ENCODE measurements at regions not wholly inside any gene's neighbourhood (a gene's known extent, or its start where the extent isn't known, plus 50 kb on each side); places are given as distances from the start of the nearest gene placed in this dataset.

- ATAC-seq (ENCODE audit: insufficient read depth, low FRiP score) (no peak), DNase-seq (no peak)
- no peaks in the 10 kb centered on the region for H3K9me3 ChIP-seq (ENCODE audit: control insufficient read depth in 4 of 4, insufficient read depth in 3 of 4, low read length in 3 of 4)
- H3K4me3 ChIP-seq = no peak overlapping the region
- 50 to 88% methylated on average over 1 of the region's 1 CpG for WGBS, 2 donors
- no peak overlapping the region for H3K9ac ChIP-seq (ENCODE audit: insufficient read depth in 1 of 2, low read length in 2 of 2)
- H3K36me3 ChIP-seq (ENCODE audit: control insufficient read depth in 4 of 4, insufficient read depth in 4 of 4, low read length in 4 of 4) = no peaks in the 10 kb centered on the region
- H3K4me1 ChIP-seq (ENCODE audit: control insufficient read depth in 5 of 5, insufficient read depth in 5 of 5, low read length in 5 of 5) = peaks cover 4 to 22% (median 7%) of the 10 kb centered on the region in 5 donors
- no peak for TF ChIP-seq CTCF (IDR thresholded peaks at IDR 0.05; ENCODE audit: control extremely low read depth, extremely low read depth)
- H3K27ac ChIP-seq (ENCODE audit: low read depth in 1 of 2, low read length in 1 of 2) = no peak overlapping the region
- no peaks in the 10 kb centered on the region for H3K27me3 ChIP-seq (ENCODE audit: control insufficient read depth in 3 of 3, insufficient read depth in 3 of 3, low read length in 2 of 3)
Measured at GRCh38 chr13:76720416-76720815, 165.8 kb downstream of the KCTD12 start.

GRCh38 chr13:76719955-76720354 lies 166.2 kb downstream of the KCTD12 start:
- Histone ChIP-seq H3K36me3 (ENCODE audit: control insufficient read depth in 4 of 4, insufficient read depth in 4 of 4, low read length in 4 of 4) (no peaks in the 10 kb centered on the region), H3K27ac (ENCODE audit: low read depth in 1 of 2, low read length in 1 of 2) (no peak overlapping the region)

GRCh38 chr13:76717092-76717491 lies 169.1 kb downstream of the KCTD12 start:
- Histone ChIP-seq H3K9ac (ENCODE audit: insufficient read depth in 1 of 2, low read length in 2 of 2) (no peak overlapping the region), H3K4me1 (ENCODE audit: control insufficient read depth in 5 of 5, insufficient read depth in 5 of 5, low read length in 5 of 5) (peaks cover 0 to 6% (median 0%) of the 10 kb centered on the region in 5 donors), H3K27ac (ENCODE audit: low read depth in 1 of 2, low read length in 1 of 2) (no peak overlapping the region), H3K27me3 (ENCODE audit: control insufficient read depth in 3 of 3, insufficient read depth in 3 of 3, low read length in 2 of 3) (no peaks in the 10 kb centered on the region), H3K36me3 (ENCODE audit: control insufficient read depth in 4 of 4, insufficient read depth in 4 of 4, low read length in 4 of 4) (no peaks in the 10 kb centered on the region), H3K9me3 (ENCODE audit: control insufficient read depth in 4 of 4, insufficient read depth in 3 of 4, low read length in 3 of 4) (no peaks in the 10 kb centered on the region), H3K4me3 (no peak overlapping the region)
- 71 to 86% methylated on average over 1 of the region's 1 CpG for WGBS, 2 donors
- ATAC-seq (ENCODE audit: insufficient read depth, low FRiP score) (no peak), DNase-seq (no peak)
- no peak for TF ChIP-seq CTCF (IDR thresholded peaks at IDR 0.05; ENCODE audit: control extremely low read depth, extremely low read depth)

More at GRCh38 chr13:76719955-76720354, 166.2 kb downstream of the KCTD12 start:
- Histone ChIP-seq H3K9me3 (ENCODE audit: control insufficient read depth in 4 of 4, insufficient read depth in 3 of 4, low read length in 3 of 4) (no peaks in the 10 kb centered on the region), H3K4me1 (ENCODE audit: control insufficient read depth in 5 of 5, insufficient read depth in 5 of 5, low read length in 5 of 5) (peaks cover 4 to 18% (median 6%) of the 10 kb centered on the region in 5 donors), H3K9ac (ENCODE audit: insufficient read depth in 1 of 2, low read length in 2 of 2) (no peak overlapping the region), H3K4me3 (no peak overlapping the region), H3K27me3 (ENCODE audit: control insufficient read depth in 3 of 3, insufficient read depth in 3 of 3, low read length in 2 of 3) (no peaks in the 10 kb centered on the region)
- ATAC-seq (ENCODE audit: insufficient read depth, low FRiP score) = no peak
- 96 to 99% methylated on average over 2 of the region's 2 CpGs for WGBS, 2 donors
- no peak for TF ChIP-seq CTCF (IDR thresholded peaks at IDR 0.05; ENCODE audit: control extremely low read depth, extremely low read depth)
- no peak for DNase-seq

- Histone ChIP-seq H3K4me1 (ENCODE audit: control insufficient read depth in 5 of 5, insufficient read depth in 5 of 5, low read length in 5 of 5) (peaks cover 0 to 17% (median under 1%) of the 10 kb centered on the region in 5 donors), H3K36me3 (ENCODE audit: control insufficient read depth in 4 of 4, insufficient read depth in 4 of 4, low read length in 4 of 4) (no peaks in the 10 kb centered on the region), H3K27me3 (ENCODE audit: control insufficient read depth in 3 of 3, insufficient read depth in 3 of 3, low read length in 2 of 3) (no peaks in the 10 kb centered on the region), H3K9me3 (ENCODE audit: control insufficient read depth in 4 of 4, insufficient read depth in 3 of 4, low read length in 3 of 4) (no peaks in the 10 kb centered on the region), H3K9ac (ENCODE audit: insufficient read depth in 1 of 2, low read length in 2 of 2) (no peak overlapping the region), H3K27ac (ENCODE audit: low read depth in 1 of 2, low read length in 1 of 2) (no peak overlapping the region), H3K4me3 (no peak overlapping the region)
- no peak for TF ChIP-seq CTCF (IDR thresholded peaks at IDR 0.05; ENCODE audit: control extremely low read depth, extremely low read depth)
- 83 to 92% methylated on average over 5 of the region's 5 CpGs for WGBS, 2 donors
- ATAC-seq (ENCODE audit: insufficient read depth, low FRiP score) (no peak), DNase-seq (no peak)
Measured at GRCh38 chr13:76715621-76716020, 170.6 kb downstream of the KCTD12 start.

All from lung (tissue), 11 donors.